Liver (tissue), 8 donors: ENCODE measurements at regions not wholly inside any gene's neighbourhood (a gene's known extent, or its start where the extent isn't known, plus 50 kb on each side); places are given as distances from the start of the nearest gene placed in this dataset.

Experiments used
- DNase-seq: peaks from one replicate; pipeline ENCODE4 v3.0.0-alpha.2; 2017; ENCODE audit warnings: low spot score
- H3K27ac ChIP-seq, 2 donors: one replicate each; pipeline ENCODE4 v1.7.0; 2013; ENCODE audit warnings: inconsistent platforms in 2 of 2, low read length in 2 of 2, control low read depth in 1 of 2, low read depth in 1 of 2, mild to moderate bottlenecking in 1 of 2
- H3K27me3 ChIP-seq, 4 donors: one replicate each; pipeline versions ENCODE4 v1.6.1 to v1.7.0; 2013; ENCODE audit warnings: low read length in 3 of 4, inconsistent platforms in 1 of 4, mild to moderate bottlenecking in 1 of 4, moderate library complexity in 1 of 4; ENCODE audit not compliant: control insufficient read depth in 4 of 4, insufficient read depth in 4 of 4
- H3K36me3 ChIP-seq, 4 donors: one replicate each; pipeline versions ENCODE4 v1.6.1 to v1.7.0; 2013; ENCODE audit warnings: low read length in 3 of 4, mild to moderate bottlenecking in 3 of 4, low read depth in 1 of 4, moderate library complexity in 1 of 4; ENCODE audit not compliant: control insufficient read depth in 4 of 4, insufficient read depth in 3 of 4
- H3K4me1 ChIP-seq, 4 donors: one replicate each; pipeline versions ENCODE4 v1.6.1 to v1.7.0; 2013; ENCODE audit warnings: low read length in 3 of 4, mild to moderate bottlenecking in 3 of 4, moderate library complexity in 1 of 4; ENCODE audit not compliant: control insufficient read depth in 4 of 4, insufficient read depth in 4 of 4
- H3K4me3 ChIP-seq, 3 donors: one replicate each; pipeline versions ENCODE4 v1.6.1 to v1.7.0; 2013; ENCODE audit warnings: low read length in 3 of 3, control low read depth in 1 of 3, low read depth in 1 of 3, mild to moderate bottlenecking in 1 of 3
- H3K9ac ChIP-seq, 2 donors: one replicate each; pipeline ENCODE4 v1.7.0; 2013; ENCODE audit warnings: low read length in 2 of 2, mild to moderate bottlenecking in 2 of 2, moderate library complexity in 2 of 2, control low read depth in 1 of 2, low read depth in 1 of 2
- H3K9me3 ChIP-seq, 4 donors: one replicate each; pipeline versions ENCODE4 v1.6.1 to v1.7.0; 2013; ENCODE audit warnings: low read length in 3 of 4; ENCODE audit not compliant: control insufficient read depth in 4 of 4
- ATF3 ChIP-seq: IDR thresholded peaks from 2 replicates; pipeline ENCODE4 v1.6.1; 2016; ENCODE audit warnings: antibody characterized with exemption
- CTCF ChIP-seq: fragments of 150-350 bp; IDR thresholded peaks from 2 replicates; pipeline ENCODE4 v1.5.1; 2017; ENCODE audit warnings: improper control_type of control experiment, low read depth, low read length; ENCODE audit not compliant: missing input control
- EGR1 ChIP-seq, 2 donors: IDR thresholded peaks; 2 replicates each; pipeline ENCODE4 v1.6.1; 2016 to 2018; ENCODE audit warnings: antibody characterized with exemption in 2 of 2, low read depth in 2 of 2
- FOXA1 ChIP-seq: IDR thresholded peaks from 2 replicates; pipeline ENCODE4 v1.6.1; 2016; ENCODE audit warnings: antibody characterized with exemption
- FOXA2 ChIP-seq: IDR thresholded peaks from 2 replicates; pipeline ENCODE4 v1.6.1; 2016; ENCODE audit warnings: antibody characterized with exemption
- GABPA ChIP-seq, 2 donors: IDR thresholded peaks in 1 of 2; conservative IDR thresholded peaks in 1 of 2; 2 replicates each; pipeline ENCODE4 v1.6.1; 2016; ENCODE audit warnings: antibody characterized with exemption in 2 of 2, mild to moderate bottlenecking in 1 of 2, moderate library complexity in 1 of 2
- HNF4A ChIP-seq, 2 donors: conservative IDR thresholded peaks; 2 replicates each; pipeline ENCODE4 v1.6.1; 2016; ENCODE audit warnings: antibody characterized with exemption in 2 of 2, mild to moderate bottlenecking in 2 of 2
- HNF4G ChIP-seq: IDR thresholded peaks from 2 replicates; pipeline ENCODE4 v1.6.1; 2016; ENCODE audit warnings: antibody characterized with exemption
- JUND ChIP-seq, 2 donors: IDR thresholded peaks; 2 replicates each; pipeline ENCODE4 v1.6.1; 2016; ENCODE audit warnings: antibody characterized with exemption in 2 of 2
- MAX ChIP-seq: IDR thresholded peaks from 2 replicates; pipeline ENCODE4 v1.6.1; 2016; ENCODE audit warnings: antibody characterized with exemption
- NR2F2 ChIP-seq: IDR thresholded peaks from 2 replicates; pipeline ENCODE4 v1.6.1; 2016; ENCODE audit warnings: antibody characterized with exemption
- RAD21 ChIP-seq, 2 donors: IDR thresholded peaks; 2 replicates each; pipeline ENCODE4 v1.6.1; 2016; ENCODE audit warnings: antibody characterized with exemption in 2 of 2, mild to moderate bottlenecking in 2 of 2
- REST ChIP-seq: IDR thresholded peaks from 2 replicates; pipeline ENCODE4 v1.6.1; 2016; ENCODE audit warnings: antibody characterized with exemption, mild to moderate bottlenecking
- RXRA ChIP-seq, 2 donors: IDR thresholded peaks; 2 replicates each; pipeline ENCODE4 v1.6.1; 2017 to 2018; ENCODE audit warnings: antibody characterized with exemption in 2 of 2, mild to moderate bottlenecking in 1 of 2
- SP1 ChIP-seq: IDR thresholded peaks from 2 replicates; pipeline ENCODE4 v1.6.1; 2018; ENCODE audit warnings: antibody characterized with exemption, mild to moderate bottlenecking
- YY1 ChIP-seq: IDR thresholded peaks from 2 replicates; pipeline ENCODE4 v1.6.1; 2016; ENCODE audit warnings: antibody characterized with exemption, mild to moderate bottlenecking
- ZBTB33 ChIP-seq: IDR thresholded peaks from 2 replicates; pipeline ENCODE4 v1.6.1; 2016; ENCODE audit warnings: antibody characterized with exemption
- WGBS: extraction: QIAGEN DNeasy Blood & Tissue Kit; methylation state at CpG from one replicate; pipeline ENCODE4 v1.1.7; 2013; 5-methylcytosine and 5-hydroxymethylcytosine counted together
- donor health status: healthy.
- donor health status: healthy.
- donor health status: healthy.
- donor health status: healthy.
- donor health status: healthy.

GRCh38 chr2:111697560-111697959 is 186.4 kb downstream of the ANAPC1 start:
- TF ChIP-seq CTCF: no peak
- TF ChIP-seq EGR1 (IDR thresholded peaks at IDR 0.05; ENCODE audit: low read depth in 2 of 2): no peak
- Histone ChIP-seq H3K9ac (no peak overlapping the region), H3K4me1 (peaks cover 0 to 14% (median 4%) of the 10 kb centered on the region in 4 donors), H3K4me3 (no peak overlapping the region), H3K27me3 (no peaks in the 10 kb centered on the region), H3K27ac (no peak overlapping the region), H3K9me3 (no peaks in the 10 kb centered on the region), H3K36me3 (no peaks in the 10 kb centered on the region)
- DNase-seq: no peak
- 81% methylated on average over 8 of the region's 8 CpGs for WGBS

- Histone ChIP-seq H3K27me3 (no peaks in the 10 kb centered on the region), H3K4me3 (no peak overlapping the region), H3K9me3 (no peaks in the 10 kb centered on the region), H3K36me3 (no peaks in the 10 kb centered on the region), H3K9ac (no peak overlapping the region), H3K4me1 (peaks cover 0 to 14% (median 4%) of the 10 kb centered on the region in 4 donors), H3K27ac (no peak overlapping the region)
- WGBS: 88% methylated on average over 4 of the region's 4 CpGs
- DNase-seq: no peak
- TF ChIP-seq SP1: no peak
- no peak for TF ChIP-seq HNF4A (conservative IDR thresholded peaks at IDR 0.05)
- no peak for TF ChIP-seq RXRA (IDR thresholded peaks at IDR 0.05)
Measured at GRCh38 chr2:111698089-111698488, 185.9 kb downstream of the ANAPC1 start.

- H3K27me3 ChIP-seq: no peaks in the 10 kb centered on the region
- peak overlapping the region; percentile 79 to 83 for H3K27ac ChIP-seq
- H3K4me1 ChIP-seq: peaks cover 0 to 14% (median 4%) of the 10 kb centered on the region in 4 donors
- H3K9ac ChIP-seq: peak overlapping the region in 1 of 2 donors; percentile 50
- H3K4me3 ChIP-seq: no peak overlapping the region
- DNase-seq: peak; percentile 67
- peak; percentile 62 to 91 for TF ChIP-seq JUND (IDR thresholded peaks at IDR 0.05)
- peak; percentile 54 for TF ChIP-seq SP1
- TF ChIP-seq ZBTB33: no peak
- peak; percentile 35 to 65 for TF ChIP-seq RXRA (IDR thresholded peaks at IDR 0.05)
- TF ChIP-seq YY1: peak; percentile 83
- peak; percentile 52 to 76 for TF ChIP-seq HNF4A (conservative IDR thresholded peaks at IDR 0.05)
- TF ChIP-seq MAX: peak; percentile 65
- TF ChIP-seq ATF3: peak; percentile 52
- no peak for TF ChIP-seq HNF4G
- peak in 1 of 2 donors; percentile 66 for TF ChIP-seq GABPA (IDR thresholded peaks at IDR 0.05 in 1 of 2, conservative IDR thresholded peaks at IDR 0.05 in 1 of 2)
- TF ChIP-seq CTCF: peak; percentile 46
- TF ChIP-seq FOXA1: peak; percentile 40
- peak; percentile 52 for TF ChIP-seq FOXA2
- TF ChIP-seq NR2F2: no peak
- no peak for TF ChIP-seq REST
- TF ChIP-seq RAD21 (IDR thresholded peaks at IDR 0.05): peak; percentile 86 to 91
- no peaks in the 10 kb centered on the region for H3K36me3 ChIP-seq
- no peaks in the 10 kb centered on the region for H3K9me3 ChIP-seq
- WGBS: 26% methylated on average over 13 of the region's 13 CpGs
Measured at GRCh38 chr2:111698743-111699554, 185.0 kb downstream of the ANAPC1 start.
